HCT116 (cell line): ENCODE measurements at regions not wholly inside any gene's neighbourhood (a gene's known extent, or its start where the extent isn't known, plus 50 kb on each side); places are given as distances from the start of the nearest gene placed in this dataset.

Source experiments
- ATAC-seq: fragments of 200-7000 bp; cut with Tn5 transposase; 2 replicates; pipeline ENCODE4 v1.9.1; 2020; ENCODE audit warnings: mild to moderate bottlenecking, moderate library complexity
- BruUV-seq: library from RNA; stranded (reverse); fragments of 400-500 nt; replicated peaks from 2 replicates; lab custom pipeline; 2021; lab: Mats Ljungman, UMichigan
- CTCF ChIA-PET: fragments of 300-600 bp; sonication (Branson Sonifier 250); formaldehyde crosslinking; loops from one replicate; lab custom pipeline; 2021; ENCODE audit warnings: antibody characterized with exemption; lab: Charles Lee
- POLR2A ChIA-PET: fragments of 300-600, 350-600 bp; sonication (Branson Sonifier 250); formaldehyde crosslinking; loops from one replicate; lab custom pipeline; 2021; ENCODE audit warnings: antibody characterized with exemption; lab: Charles Lee
- RAD21 ChIA-PET, 2 experiments: fragments of 300-600 bp; sonication (Branson Sonifier 250); formaldehyde crosslinking; loops; one replicate each; lab custom pipeline; 2023; ENCODE audit warnings: low total read pairs in 2 of 2; ENCODE audit not compliant: uncharacterized antibody in 2 of 2, unreplicated experiment in 2 of 2, low non-redundant PET in 1 of 2; lab: Charles Lee
- DNase-seq: peaks from one replicate; pipeline ENCODE4 v3.0.0-alpha.2; 2010; ENCODE audit warnings: low read depth, low spot score
- H2AFZ ChIP-seq: fragments of 200-600 bp; shearing (Covaris generic), sonication (generic); 2 replicates; pipeline ENCODE4 v1.6.1; 2017; ENCODE audit warnings: low read depth, mixed run types, mixed read lengths, antibody characterized with exemption, low read length; ENCODE audit not compliant: poor library complexity, severe bottlenecking
- H3K27ac ChIP-seq: 2 replicates; pipeline ENCODE4 v1.5.1; 2012; ENCODE audit warnings: low read depth, low read length
- H3K27me3 ChIP-seq: fragments of 200-600 bp; sonication (generic); 2 replicates; pipeline ENCODE4 v1.6.1; 2016; ENCODE audit warnings: mixed run types, low read length, mixed read lengths; ENCODE audit not compliant: insufficient read depth
- H3K36me3 ChIP-seq, 2 experiments: fragments of 200-500 bp in 1 of 2; fragments of 200-600 bp in 1 of 2; sonication (Bioruptor generic) in 1 of 2; sonication (generic) in 1 of 2; 2 replicates each; pipeline versions ENCODE4 v1.5.1 to v1.6.1; 2014 to 2016; ENCODE audit warnings: low read length in 2 of 2, inconsistent platforms in 1 of 2, mixed read lengths in 1 of 2, mixed run types in 1 of 2; ENCODE audit not compliant: insufficient read depth in 2 of 2, control insufficient read depth in 1 of 2
- H3K4me1 ChIP-seq, 2 experiments: fragments of 200-600 bp in 1 of 2; sonication (generic) in 1 of 2; 2 replicates each; pipeline versions ENCODE4 v1.5.1 to v1.6.1; 2012 to 2017; ENCODE audit warnings: low read length in 2 of 2, inconsistent platforms in 1 of 2, mild to moderate bottlenecking in 1 of 2, mixed read lengths in 1 of 2, mixed run types in 1 of 2, moderate library complexity in 1 of 2; ENCODE audit not compliant: insufficient read depth in 2 of 2, control insufficient read depth in 1 of 2
- H3K4me2 ChIP-seq: fragments of 200-600 bp; sonication (generic); 2 replicates; pipeline ENCODE4 v1.6.1; 2017; ENCODE audit warnings: mixed run types, low read length, mixed read lengths
- H3K4me3 ChIP-seq, 2 experiments: fragments of 200-600 bp in 1 of 2; sonication (generic) in 1 of 2; replicated peaks in 1 of 2; 2 replicates each; pipeline ENCODE4 v1.5.1; 2011 to 2016; ENCODE audit warnings: low read length in 2 of 2, control low read depth in 1 of 2, low read depth in 1 of 2, mild to moderate bottlenecking in 1 of 2, mixed read lengths in 1 of 2, mixed run types in 1 of 2
- H3K79me2 ChIP-seq: fragments of 200-600 bp; sonication (generic); 2 replicates; pipeline ENCODE4 v1.6.1; 2017; ENCODE audit warnings: mild to moderate bottlenecking, mixed run types, low read length, moderate library complexity, mixed read lengths; ENCODE audit not compliant: insufficient read depth
- H3K9ac ChIP-seq: fragments of 200-600 bp; sonication (generic); 2 replicates; pipeline ENCODE4 v1.6.1; 2016; ENCODE audit warnings: low read length, mixed read lengths
- H3K9me2 ChIP-seq: fragments of 200-600 bp; sonication (generic), shearing (Covaris generic); 2 replicates; pipeline ENCODE4 v1.6.1; 2017; ENCODE audit warnings: mixed run types, mild to moderate bottlenecking, moderate library complexity; ENCODE audit not compliant: insufficient read depth
- H3K9me3 ChIP-seq, 2 experiments: fragments of 200-500 bp in 1 of 2; fragments of 200-600 bp in 1 of 2; sonication (Bioruptor generic) in 1 of 2; sonication (generic) in 1 of 2; 2 replicates each; pipeline ENCODE4 v1.6.1; 2014 to 2017; ENCODE audit warnings: low read length in 2 of 2, mixed read lengths in 2 of 2, inconsistent platforms in 1 of 2, low read depth in 1 of 2, mild to moderate bottlenecking in 1 of 2, mixed run types in 1 of 2, moderate library complexity in 1 of 2; ENCODE audit not compliant: control insufficient read depth in 1 of 2, insufficient read depth in 1 of 2
- H4K20me1 ChIP-seq: fragments of 200-600 bp; sonication (generic), shearing (Covaris generic); 2 replicates; pipeline ENCODE4 v1.6.1; 2017; ENCODE audit warnings: mixed run types, mild to moderate bottlenecking, moderate library complexity; ENCODE audit not compliant: insufficient read depth
- EGR1 ChIP-seq: IDR thresholded peaks from 2 replicates; pipeline ENCODE4 v1.6.1; 2012; ENCODE audit warnings: low read depth
- ELF1 ChIP-seq: IDR thresholded peaks from 2 replicates; pipeline ENCODE4 v1.6.1; 2012; ENCODE audit warnings: low read depth, borderline replicate concordance
- EZH2 ChIP-seq: fragments of 200-600 bp; sonication (generic); IDR thresholded peaks from 2 replicates; pipeline ENCODE4 v1.6.1; 2017; ENCODE audit warnings: antibody characterized with exemption, mixed run types
- EZH2phosphoT487 ChIP-seq: fragments of 200-600 bp; IDR thresholded peaks from 2 replicates; pipeline ENCODE4 v1.6.1; 2018; ENCODE audit warnings: antibody characterized with exemption, borderline replicate concordance
- MAX ChIP-seq: IDR thresholded peaks from 2 replicates; pipeline ENCODE4 v1.6.1; 2012
- POLR2AphosphoS5 ChIP-seq: IDR thresholded peaks from 2 replicates; pipeline ENCODE4 v1.6.1; 2011; ENCODE audit warnings: mild to moderate bottlenecking, low read depth, low read length, moderate library complexity
- RAD21 ChIP-seq: IDR thresholded peaks from 2 replicates; pipeline ENCODE4 v1.6.1; 2012; ENCODE audit warnings: low read depth, mild to moderate bottlenecking
- SIN3A ChIP-seq: IDR thresholded peaks from 2 replicates; pipeline ENCODE4 v1.6.1; 2012; ENCODE audit warnings: low read depth
- SP1 ChIP-seq: IDR thresholded peaks from 2 replicates; pipeline ENCODE4 v1.6.1; 2012; ENCODE audit warnings: low read depth
- intact Hi-C: fragments of 100-400 bp; cut with micrococcal nuclease; formaldehyde crosslinking; loops from 2 replicates; pipeline ENCODE4 v1.10.0; 2022

DNA sequence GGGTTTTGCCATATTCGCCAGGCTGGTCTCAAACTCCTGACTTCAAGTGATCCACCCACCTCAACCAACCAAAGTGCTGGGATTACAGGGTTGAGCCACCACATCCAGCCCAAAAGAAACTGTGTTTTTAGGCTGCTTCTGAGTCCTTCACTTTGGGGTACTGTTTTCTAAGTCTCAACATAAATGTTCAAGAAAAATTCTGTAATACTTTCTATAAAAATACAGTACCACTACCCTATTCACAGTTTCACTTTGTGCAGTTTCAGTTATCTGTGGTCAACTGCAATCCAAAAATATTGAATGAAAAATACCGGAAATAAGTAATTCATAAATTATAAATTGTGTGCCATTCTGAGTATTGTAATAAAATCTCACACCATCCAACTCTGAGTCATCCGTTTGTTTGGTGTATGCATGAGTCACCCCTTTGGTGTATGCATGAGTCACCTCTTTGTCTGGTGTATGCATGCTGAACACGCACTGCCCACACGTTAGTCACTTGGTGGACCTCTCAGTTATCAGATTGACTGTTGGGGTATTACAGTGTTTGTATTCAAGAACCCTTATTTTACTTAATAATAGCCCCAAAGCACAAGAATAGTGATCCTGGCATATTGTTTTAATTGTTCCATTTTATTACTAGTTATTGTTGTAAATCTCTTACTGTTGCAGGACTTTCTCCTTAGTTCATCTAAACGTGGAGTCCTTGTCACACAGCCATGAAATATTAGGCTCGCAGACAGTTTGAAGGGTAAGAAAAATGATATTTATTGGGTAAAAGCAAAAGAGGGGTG, 190.2 kb downstream of the FSCB start (continued):
- TF ChIP-seq ELF1 (no peak; the same call in 1 of the 2 replicates), MAX (peak; percentile 68), EZH2phosphoT487 (no peak)

GRCh38 chr14:44309331-44309730, 197.8 kb downstream of the FSCB start:
- DNase-seq (no peak), ATAC-seq (no peak)
- H3K36me3 ChIP-seq: no peaks in the 10 kb centered on the region
- no peaks in the 10 kb centered on the region for H3K9me2 ChIP-seq
- no peak overlapping the region for H2AFZ ChIP-seq
- H3K9ac ChIP-seq: no peak overlapping the region
- no peaks in the 10 kb centered on the region for H3K4me1 ChIP-seq
- ChIA-PET POLR2A (no interaction called here), RAD21 (no interaction called here), CTCF (no interaction called here)
- H3K9me3 ChIP-seq: no peaks in the 10 kb centered on the region
- H4K20me1 ChIP-seq: no peaks in the 10 kb centered on the region
- H3K4me3 ChIP-seq: no peak overlapping the region
- no TSS peak for BruUV-seq
- H3K79me2 ChIP-seq: no peaks in the 10 kb centered on the region
- TF ChIP-seq EGR1 (no peak), RAD21 (no peak), POLR2AphosphoS5 (no peak), ELF1 (no peak), SIN3A (no peak), EZH2phosphoT487 (no peak), EZH2 (no peak), SP1 (no peak)
- no peak overlapping the region for H3K4me2 ChIP-seq
- intact Hi-C loops: no loop called here
- H3K27me3 ChIP-seq: no peaks in the 10 kb centered on the region
- H3K27ac ChIP-seq: no peak overlapping the region
